SH-SY5Y (cell line): ENCODE measurements at regions not wholly inside any gene's neighbourhood (a gene's known extent, or its start where the extent isn't known, plus 50 kb on each side); places are given as distances from the start of the nearest gene placed in this dataset.

ENCODE experiments used
- GATA2 ChIP-seq: IDR thresholded peaks from 2 replicates; pipeline ENCODE4 v1.6.1; 2011; ENCODE audit warnings: mild to moderate bottlenecking, low read depth, low read length
- GATA3 ChIP-seq: IDR thresholded peaks from 2 replicates; pipeline ENCODE4 v1.6.1; 2011; ENCODE audit warnings: low read depth, mild to moderate bottlenecking, low read length, moderate library complexity

- no peak for TF ChIP-seq GATA2
- TF ChIP-seq GATA3, result no peak
These were observed 129.6 kb upstream of the MED14 start for GRCh38 chrX:40864972-40865371.
